GM23248 (cell line): ENCODE measurements at regions not wholly inside any gene's neighbourhood (a gene's known extent, or its start where the extent isn't known, plus 50 kb on each side); places are given as distances from the start of the nearest gene placed in this dataset.
A peak's percentile ranks its signal among the peaks of the same experiment; 100 is the strongest.

Experiments
- DNase-seq: peaks from one replicate; pipeline ENCODE4 v3.0.0-alpha.2; 2015
- H2AFZ ChIP-seq: fragments of 200-600 bp; sonication (generic); 2 replicates; pipeline ENCODE4 v1.6.1; 2016; ENCODE audit warnings: antibody characterized with exemption
- H3F3A ChIP-seq: fragments of 200-600 bp; sonication (generic); 2 replicates; pipeline ENCODE4 v1.6.1; 2016; ENCODE audit warnings: mild to moderate bottlenecking, antibody characterized with exemption, mixed run types; ENCODE audit not compliant: insufficient read depth
- H3K27ac ChIP-seq: fragments of 200-600 bp; sonication (generic); 2 replicates; pipeline ENCODE4 v1.5.1; 2016; ENCODE audit warnings: mild to moderate bottlenecking
- H3K27me3 ChIP-seq: fragments of 200-600 bp; sonication (generic); replicated peaks from 2 replicates; pipeline ENCODE4 v1.6.1; 2016; ENCODE audit warnings: mild to moderate bottlenecking; ENCODE audit not compliant: insufficient read depth
- H3K36me3 ChIP-seq: fragments of 200-600 bp; sonication (generic); 2 replicates; pipeline ENCODE4 v1.6.1; 2016; ENCODE audit warnings: low read depth, mild to moderate bottlenecking
- H3K4me1 ChIP-seq: fragments of 200-600 bp; sonication (generic); 2 replicates; pipeline ENCODE4 v1.6.1; 2016; ENCODE audit warnings: mild to moderate bottlenecking; ENCODE audit not compliant: insufficient read depth
- H3K4me2 ChIP-seq: fragments of 200-600 bp; sonication (generic); one replicate; pipeline ENCODE4 v1.6.1; 2016; ENCODE audit warnings: mild to moderate bottlenecking; ENCODE audit not compliant: unreplicated experiment
- H3K4me3 ChIP-seq: fragments of 200-600 bp; sonication (generic); 2 replicates; pipeline ENCODE4 v1.5.1; 2016; ENCODE audit warnings: mild to moderate bottlenecking
- H3K79me2 ChIP-seq: fragments of 200-600 bp; sonication (generic); 2 replicates; pipeline ENCODE4 v1.6.1; 2016; ENCODE audit warnings: mild to moderate bottlenecking; ENCODE audit not compliant: insufficient read depth
- H3K9ac ChIP-seq: fragments of 200-600 bp; sonication (generic); 2 replicates; pipeline ENCODE4 v1.6.1; 2016; ENCODE audit warnings: mild to moderate bottlenecking
- H3K9me2 ChIP-seq: fragments of 200-600 bp; sonication (generic); 2 replicates; pipeline ENCODE4 v1.6.1; 2016; ENCODE audit warnings: mixed run types, mild to moderate bottlenecking, moderate library complexity; ENCODE audit not compliant: insufficient read depth
- H3K9me3 ChIP-seq: fragments of 200-600 bp; sonication (generic); one replicate; pipeline ENCODE4 v1.6.1; 2017; ENCODE audit warnings: low read depth
- H4K20me1 ChIP-seq: fragments of 200-600 bp; sonication (generic); 2 replicates; pipeline ENCODE4 v1.6.0; 2016; ENCODE audit not compliant: insufficient read depth
- EZH2 ChIP-seq: fragments of 200-600 bp; sonication (generic); IDR thresholded peaks from 2 replicates; pipeline ENCODE4 v1.6.1; 2018; ENCODE audit warnings: antibody characterized with exemption, mild to moderate bottlenecking; ENCODE audit not compliant: insufficient read depth, poor library complexity, severe bottlenecking
- EZH2phosphoT487 ChIP-seq: fragments of 200-600 bp; sonication (generic); IDR thresholded peaks from 2 replicates; pipeline ENCODE4 v1.6.1; 2018; ENCODE audit warnings: antibody characterized with exemption, moderate library complexity, mild to moderate bottlenecking, low read depth; ENCODE audit not compliant: insufficient read depth
- WGBS, 2 experiments: methylation state at CpG; one replicate each; pipeline ENCODE4 v1.1.6; 2015 to 2017; ENCODE audit warnings: low lambda C conversion rate in 2 of 2, low coverage in 1 of 2; ENCODE audit errors: missing lambda C conversion rate in 2 of 2; 5-methylcytosine and 5-hydroxymethylcytosine counted together
- in situ Hi-C: fragments of 300-500 bp; cut with MboI; formaldehyde crosslinking; loops from 2 replicates; pipeline ENCODE4 v1.15.0; 2020

DNA sequence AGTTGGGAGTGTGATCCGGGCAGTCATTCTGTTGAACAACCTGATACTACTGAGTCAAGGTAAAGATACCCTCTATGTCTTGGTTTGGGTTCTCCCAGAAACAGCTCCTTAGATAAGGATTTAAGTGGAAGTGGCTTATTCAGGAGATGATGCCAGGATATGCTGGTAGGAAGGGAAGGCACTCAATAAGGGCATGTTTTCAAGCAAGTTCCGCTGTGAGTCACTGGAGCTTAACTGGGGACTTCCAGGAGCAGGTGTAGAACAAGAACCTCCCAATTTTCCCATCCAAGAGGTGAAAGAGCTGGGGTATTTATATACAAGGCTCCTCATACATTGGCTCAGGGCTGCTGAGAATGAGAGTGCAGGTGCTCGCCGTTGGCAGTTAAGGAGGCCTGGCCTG is 218.6 kb downstream of the AKAP7 start:
- no peak overlapping the region for H3K4me2 ChIP-seq
- H3K27ac ChIP-seq: no peak overlapping the region
- H3K36me3 ChIP-seq: no peaks in the 10 kb centered on the region
- no peaks in the 10 kb centered on the region; the same call in 1 of the 2 replicates for H3K27me3 ChIP-seq
- no peaks in the 10 kb centered on the region for H3K4me1 ChIP-seq
- WGBS, 2 experiments: 76 to 79% methylated on average over 4 of the region's 4 CpGs
- TF ChIP-seq EZH2 (no peak), EZH2phosphoT487 (no peak)
- no peaks in the 10 kb centered on the region for H3K79me2 ChIP-seq
- no peaks in the 10 kb centered on the region for H3F3A ChIP-seq
- H3K9me3 ChIP-seq: no peaks in the 10 kb centered on the region
- no peak for DNase-seq
- no peak overlapping the region for H2AFZ ChIP-seq
- no peak overlapping the region for H3K9ac ChIP-seq
- H3K9me2 ChIP-seq: no peaks in the 10 kb centered on the region
- in situ Hi-C loops: no loop called here
- H4K20me1 ChIP-seq: no peaks in the 10 kb centered on the region
- no peak overlapping the region for H3K4me3 ChIP-seq

GRCh38 chr6:131354356-131354755 is 218.7 kb upstream of the ARG1 start:
- TF ChIP-seq EZH2phosphoT487 (no peak), EZH2 (no peak)
- H3K27ac ChIP-seq: no peak overlapping the region
- DNase-seq: no peak
- H3K4me2 ChIP-seq: no peak overlapping the region
- no peaks in the 10 kb centered on the region for H3K9me2 ChIP-seq
- no peaks in the 10 kb centered on the region for H3K79me2 ChIP-seq
- no peak overlapping the region for H2AFZ ChIP-seq
- H3K36me3 ChIP-seq: no peaks in the 10 kb centered on the region
- in situ Hi-C loops: no loop called here
- H3F3A ChIP-seq: no peaks in the 10 kb centered on the region
- no peak overlapping the region for H3K4me3 ChIP-seq
- H3K4me1 ChIP-seq: no peaks in the 10 kb centered on the region
- H4K20me1 ChIP-seq: no peaks in the 10 kb centered on the region
- no peak overlapping the region for H3K9ac ChIP-seq
- no peaks in the 10 kb centered on the region for H3K9me3 ChIP-seq
- H3K27me3 ChIP-seq: no peaks in the 10 kb centered on the region; the same call in 1 of the 2 replicates
- 40 to 49% methylated on average over 2 of the region's 2 CpGs for WGBS, 2 experiments

- in situ Hi-C loops: no loop called here
- TF ChIP-seq EZH2phosphoT487: no peak
- no peak for TF ChIP-seq EZH2
- H3K9me3 ChIP-seq: no peaks in the 10 kb centered on the region
Observed at GRCh38 chr6:131356161-131356560, 216.9 kb upstream of the ARG1 start.

GRCh38 chr6:131357501-131357900 is 215.5 kb upstream of the ARG1 start:
- no peak overlapping the region for H2AFZ ChIP-seq
- H3K79me2 ChIP-seq: no peaks in the 10 kb centered on the region
- no peaks in the 10 kb centered on the region for H3K9me3 ChIP-seq
- H3K27ac ChIP-seq: no peak overlapping the region
- no peak for DNase-seq
- H3K4me2 ChIP-seq: no peak overlapping the region
- WGBS, 2 experiments: 55 to 94% methylated on average over 2 of the region's 2 CpGs
- H3K9ac ChIP-seq: no peak overlapping the region
- TF ChIP-seq EZH2: no peak
- no peak for TF ChIP-seq EZH2phosphoT487
- H3K9me2 ChIP-seq: no peaks in the 10 kb centered on the region
- in situ Hi-C loops: no loop called here
- H4K20me1 ChIP-seq: no peaks in the 10 kb centered on the region
- 0 out of 2 replicates have a peak, but pooled peaks cover 3% of the 10 kb centered on the region for H3F3A ChIP-seq
- no peaks in the 10 kb centered on the region for H3K36me3 ChIP-seq
- H3K27me3 ChIP-seq: no peaks in the 10 kb centered on the region
- H3K4me3 ChIP-seq: no peak overlapping the region
- H3K4me1 ChIP-seq: peaks cover 5% of the 10 kb centered on the region

More at GRCh38 chr6:131356161-131356560, 216.9 kb upstream of the ARG1 start:
- no peak overlapping the region for H2AFZ ChIP-seq
- H4K20me1 ChIP-seq: no peaks in the 10 kb centered on the region
- H3K27ac ChIP-seq: no peak overlapping the region
- no peaks in the 10 kb centered on the region for H3K79me2 ChIP-seq
- H3F3A ChIP-seq: no peaks in the 10 kb centered on the region
- no peak overlapping the region for H3K9ac ChIP-seq
- H3K36me3 ChIP-seq: no peaks in the 10 kb centered on the region
- H3K4me3 ChIP-seq: no peak overlapping the region
- H3K4me1 ChIP-seq: no peaks in the 10 kb centered on the region
- no peaks in the 10 kb centered on the region for H3K27me3 ChIP-seq
- no peaks in the 10 kb centered on the region for H3K9me2 ChIP-seq
- 47 to 51% methylated on average over 2 of the region's 2 CpGs for WGBS, 2 experiments
- H3K4me2 ChIP-seq: no peak overlapping the region
- no peak for DNase-seq

- Histone ChIP-seq H3K27ac (peak overlapping the region; percentile 56), H3K9ac (no peak overlapping the region), H3K9me2 (no peaks in the 10 kb centered on the region), H3K4me2 (no peak overlapping the region), H3K9me3 (no peaks in the 10 kb centered on the region), H3K27me3 (no peaks in the 10 kb centered on the region), H3K4me3 (no peak overlapping the region), H4K20me1 (no peaks in the 10 kb centered on the region), H3K36me3 (no peaks in the 10 kb centered on the region), H2AFZ (no peak overlapping the region), H3F3A (0 out of 2 replicates have a peak, but pooled peaks cover 8% of the 10 kb centered on the region), H3K79me2 (no peaks in the 10 kb centered on the region), H3K4me1 (peaks cover 11% of the 10 kb centered on the region)
- peak; percentile 62 for DNase-seq
- WGBS, 2 experiments: 72% methylated on average over 4 of the region's 4 CpGs
- TF ChIP-seq EZH2phosphoT487 (no peak), EZH2 (no peak)
- in situ Hi-C loops: no loop called here
Observed at GRCh38 chr6:131362070-131362469, 211.0 kb upstream of the ARG1 start.
